WTC11 (cell line): ENCODE measurements at regions not wholly inside any gene's neighbourhood (a gene's known extent, or its start where the extent isn't known, plus 50 kb on each side); places are given as distances from the start of the nearest gene placed in this dataset.

Experiments used
- ATAC-seq: fragments of 200-7000 bp; cut with Tn5 transposase; 2 replicates; pipeline ENCODE4 v1.10.0; 2021; ENCODE audit warnings: mild to moderate bottlenecking, moderate library complexity
- CTCF ChIA-PET: fragments of 300-600 bp; sonication (Branson Sonifier 250); formaldehyde crosslinking; loops from one replicate; lab custom pipeline; 2021; ENCODE audit warnings: antibody characterized with exemption; lab: Charles Lee
- POLR2A ChIA-PET: fragments of 350-600 bp; sonication (Branson Sonifier 250); formaldehyde crosslinking; loops from one replicate; lab custom pipeline; 2021; ENCODE audit warnings: antibody characterized with exemption; lab: Charles Lee
- DNase-seq: peaks from one replicate; pipeline ENCODE4 v3.0.0; 2021; ENCODE audit warnings: low spot score
- H3K27ac Mint-ChIP-seq: 2 replicates; pipeline ENCODE4 v1.8.0; 2021; ENCODE audit warnings: mixed read lengths
- H3K27me3 Mint-ChIP-seq: 2 replicates; pipeline ENCODE4 v1.8.0; 2021; ENCODE audit warnings: low read depth, mild to moderate bottlenecking, moderate library complexity, mixed read lengths
- H3K36me3 Mint-ChIP-seq: 2 replicates; pipeline ENCODE4 v1.8.0; 2021; ENCODE audit warnings: mixed read lengths
- H3K4me1 Mint-ChIP-seq: 2 replicates; pipeline ENCODE4 v1.8.0; 2022; ENCODE audit warnings: mixed read lengths
- H3K4me3 Mint-ChIP-seq: 2 replicates; pipeline ENCODE4 v1.8.0; 2021; ENCODE audit warnings: mild to moderate bottlenecking, moderate library complexity, mixed read lengths
- H3K9me3 Mint-ChIP-seq: 2 replicates; pipeline ENCODE4 v1.8.0; 2021; ENCODE audit warnings: mixed read lengths
- ARID4B ChIP-seq: sonication (generic); formaldehyde crosslinking; IDR thresholded peaks from 2 replicates; pipeline ENCODE4 v1.8.0; 2023; ENCODE audit warnings: missing genetic modification reagents, mild to moderate bottlenecking, borderline replicate concordance
- ATF2 ChIP-seq: sonication (generic); formaldehyde crosslinking; IDR thresholded peaks from 2 replicates; pipeline ENCODE4 v1.8.1; 2022; ENCODE audit warnings: low read depth, missing genetic modification reagents, borderline replicate concordance
- CBFB ChIP-seq: sonication (generic); formaldehyde crosslinking; IDR thresholded peaks from 2 replicates; pipeline ENCODE4 v1.8.1; 2022; ENCODE audit warnings: mild to moderate bottlenecking, low read depth, missing genetic modification reagents
- ELF4 ChIP-seq: sonication (generic); formaldehyde crosslinking; IDR thresholded peaks from 2 replicates; pipeline ENCODE4 v1.8.1; 2022; ENCODE audit warnings: low read depth, mild to moderate bottlenecking, moderate library complexity, missing genetic modification reagents
- ESRRA ChIP-seq: sonication (generic); formaldehyde crosslinking; IDR thresholded peaks from 2 replicates; pipeline ENCODE4 v1.8.1; 2022; ENCODE audit warnings: mild to moderate bottlenecking, missing genetic modification reagents, borderline replicate concordance
- GABPB1 ChIP-seq: sonication (generic); formaldehyde crosslinking; IDR thresholded peaks from 2 replicates; pipeline ENCODE4 v1.8.1; 2023; ENCODE audit warnings: mild to moderate bottlenecking, missing genetic modification reagents
- GRHL2 ChIP-seq: fragments of 250-450 bp; sonication (Bioruptor Pico); IDR thresholded peaks from 2 replicates; pipeline ENCODE4 v1.8.0; 2022; ENCODE audit warnings: mild to moderate bottlenecking, moderate library complexity; ENCODE audit not compliant: insufficient replicate concordance, severe bottlenecking
- OVOL2 ChIP-seq: fragments of 250-450 bp; sonication (Bioruptor Pico); IDR thresholded peaks from 2 replicates; pipeline ENCODE4 v1.9.0; 2021; ENCODE audit warnings: mild to moderate bottlenecking, borderline replicate concordance
- RORB ChIP-seq: fragments of 250-450 bp; sonication (Bioruptor Pico); IDR thresholded peaks from 2 replicates; pipeline ENCODE4 v1.9.0; 2021; ENCODE audit warnings: mild to moderate bottlenecking
- TEAD1 ChIP-seq: sonication (generic); formaldehyde crosslinking; IDR thresholded peaks from 2 replicates; pipeline ENCODE4 v1.8.0; 2022; ENCODE audit warnings: mild to moderate bottlenecking, missing genetic modification reagents
- TEAD4 ChIP-seq: sonication (generic); formaldehyde crosslinking; IDR thresholded peaks from 2 replicates; pipeline ENCODE4 v1.8.0; 2022; ENCODE audit warnings: mild to moderate bottlenecking, missing genetic modification reagents
- ZBTB21 ChIP-seq: sonication (generic); formaldehyde crosslinking; IDR thresholded peaks from 2 replicates; pipeline ENCODE4 v1.8.1; 2023; ENCODE audit warnings: mild to moderate bottlenecking, missing genetic modification reagents, borderline replicate concordance
- ZNF219 ChIP-seq: sonication (generic); formaldehyde crosslinking; IDR thresholded peaks from 2 replicates; pipeline ENCODE4 v1.8.0; 2023; ENCODE audit warnings: missing genetic modification reagents, mild to moderate bottlenecking, borderline replicate concordance
- ZNF416 ChIP-seq: fragments of 250-450 bp; sonication (Bioruptor Pico); IDR thresholded peaks from 2 replicates; pipeline ENCODE4 v1.9.0; 2021; ENCODE audit warnings: mild to moderate bottlenecking, inconsistent platforms
- TF ChIP-seq, protein P1 (sequence below): fragments of 250-450 bp; sonication (Bioruptor Pico); conservative IDR thresholded peaks from 2 replicates; pipeline ENCODE4 v1.9.0; 2021; ENCODE audit warnings: mild to moderate bottlenecking

DNA sequence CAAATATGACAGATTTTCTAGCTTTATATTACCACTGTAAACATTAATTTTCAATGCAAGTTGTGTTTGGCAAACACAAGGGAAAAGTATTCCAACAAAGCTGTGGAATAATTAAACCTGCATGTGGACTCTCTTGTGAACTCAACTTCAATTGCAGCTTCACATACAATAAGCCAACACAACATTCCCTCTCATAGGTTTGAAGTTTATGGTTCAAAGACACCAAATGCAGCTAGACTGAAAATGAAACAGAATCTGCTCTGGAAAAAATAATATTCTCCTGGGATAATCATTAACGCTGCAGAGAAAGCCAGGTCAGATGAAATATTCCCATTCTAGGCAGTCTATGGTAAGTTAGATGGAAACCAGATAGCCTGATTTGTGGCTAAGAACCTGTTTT lies 105.8 kb upstream of the VIPR2 start (continued):
- TF ChIP-seq ATF2 (CRISPR knock-in tag) (no peak), ZBTB21 (CRISPR knock-in tag) (no peak), OVOL2 (CRISPR knock-in tag) (no peak)
- TF ChIP-seq, protein P1, sequence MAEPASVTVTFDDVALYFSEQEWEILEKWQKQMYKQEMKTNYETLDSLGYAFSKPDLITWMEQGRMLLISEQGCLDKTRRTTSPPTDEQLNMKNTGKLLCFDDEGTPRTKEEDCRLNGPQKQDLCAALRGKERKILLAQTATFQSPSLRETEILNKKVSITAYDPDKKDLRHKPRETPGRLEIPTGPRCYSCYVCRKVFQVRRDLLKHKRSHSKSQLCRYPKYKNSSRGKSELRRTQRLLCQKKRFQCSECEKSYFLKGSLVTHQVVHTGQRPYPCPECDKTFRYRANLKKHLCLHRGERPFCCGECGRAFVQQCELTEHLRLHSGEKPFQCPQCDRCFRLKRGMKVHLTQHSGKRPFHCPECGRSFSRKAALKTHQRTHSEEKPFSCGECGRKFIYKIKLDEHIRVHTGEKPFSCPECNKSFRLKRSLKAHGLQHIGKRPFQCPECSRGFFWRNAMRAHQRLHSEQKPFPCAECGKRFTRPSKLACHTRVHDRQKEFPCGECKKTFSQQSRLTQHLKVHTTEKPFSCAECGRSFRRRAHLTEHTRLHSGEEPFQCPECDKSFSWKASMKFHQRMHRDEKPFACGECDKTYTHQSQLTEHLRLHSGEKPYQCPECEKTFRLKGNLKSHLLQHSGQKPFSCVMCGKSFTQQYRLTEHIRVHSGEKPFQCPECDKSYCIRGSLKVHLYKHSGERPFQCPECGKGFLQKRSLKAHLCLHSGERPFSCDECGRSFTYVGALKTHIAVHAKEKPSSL (CRISPR knock-in tag): no peak
- TF ChIP-seq, all 79 proteins: peak for 0

DNA sequence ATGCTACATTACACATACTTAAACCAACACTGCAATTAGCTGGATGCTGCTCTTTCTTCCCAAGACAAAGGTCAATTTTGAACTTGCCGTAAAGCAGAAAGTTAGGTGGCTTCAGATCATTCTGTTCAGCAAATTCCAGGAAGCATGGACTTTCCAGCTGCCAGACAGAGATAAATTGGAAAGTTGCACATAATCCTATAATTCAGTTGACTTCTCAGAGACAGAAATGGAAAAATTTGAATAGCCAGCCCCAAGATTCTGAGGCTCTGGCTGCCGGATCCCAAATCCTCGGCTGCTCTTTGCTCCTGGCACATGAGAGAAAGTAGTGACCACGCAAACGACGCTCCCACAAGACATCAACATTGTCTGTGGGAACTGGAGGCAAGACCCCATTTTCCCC lies 105.0 kb upstream of the VIPR2 start:
- ChIA-PET CTCF (interaction anchor here (1.2 kb wide), 1 partner anchor 166 kb away, joined by 3 read pairs; no protein-coding TSS in a partner anchor), POLR2A (no interaction called here)
- Mint-ChIP-seq H3K36me3 (peaks cover 2% of the 10 kb centered on the region; the same call in 1 of the 2 replicates), H3K9me3 (peaks cover 28% of the 10 kb centered on the region), H3K4me3 (no peak overlapping the region), H3K4me1 (peaks cover 2% of the 10 kb centered on the region), H3K27ac (no peak overlapping the region), H3K27me3 (peaks cover 17% of the 10 kb centered on the region)
- TF ChIP-seq CBFB (CRISPR knock-in tag) (no peak), ZNF416 (CRISPR knock-in tag) (no peak)
- ATAC-seq (no peak), DNase-seq (no peak)

GRCh38 chr7:159247910-159248309 lies 103.2 kb upstream of the VIPR2 start:
- Mint-ChIP-seq H3K27me3 (peaks cover 15% of the 10 kb centered on the region), H3K27ac (no peak overlapping the region), H3K4me3 (no peak overlapping the region), H3K36me3 (peaks cover 2% of the 10 kb centered on the region; the same call in 1 of the 2 replicates), H3K9me3 (peaks cover 21% of the 10 kb centered on the region), H3K4me1 (no peaks in the 10 kb centered on the region)
- ATAC-seq (no peak), DNase-seq (no peak)
- POLR2A ChIA-PET: no interaction called here
- CTCF ChIA-PET: no interaction called here
- TF ChIP-seq CBFB (CRISPR knock-in tag) (no peak), TEAD4 (CRISPR knock-in tag) (no peak)

DNA sequence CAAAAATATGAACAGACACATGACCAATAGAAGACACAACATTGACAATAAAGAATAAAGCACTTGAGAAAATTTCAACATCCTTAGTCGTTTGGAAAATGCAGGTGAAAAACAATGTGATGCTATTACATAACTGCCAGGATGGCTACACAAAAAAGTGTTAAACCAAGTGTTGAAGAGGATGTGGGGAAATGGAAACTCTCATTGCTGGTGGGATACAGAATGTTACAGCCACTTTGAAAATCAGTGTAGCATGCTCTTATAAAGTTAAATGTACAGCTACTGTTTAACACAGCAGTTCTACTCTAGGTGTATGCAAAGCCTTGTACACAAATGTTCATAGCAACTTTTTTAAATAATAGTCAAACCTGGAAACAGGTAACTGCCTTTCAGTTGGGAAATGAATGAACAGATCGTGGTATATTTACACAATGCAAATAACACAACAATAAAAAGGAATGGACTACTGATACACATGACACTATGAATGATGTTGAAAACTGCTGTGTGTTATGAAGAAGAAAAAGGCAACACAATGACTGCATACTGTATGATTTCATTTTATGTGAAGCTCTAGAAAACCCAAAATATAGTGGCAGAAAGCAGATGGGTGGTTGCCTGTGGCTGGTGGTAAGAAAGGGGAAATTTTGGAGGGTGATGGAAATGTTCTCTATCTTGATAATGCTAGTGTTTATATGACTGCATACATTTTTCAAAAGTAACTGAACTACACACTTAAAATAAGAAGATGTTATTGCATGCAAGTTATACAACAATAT lies 102.2 kb upstream of the VIPR2 start:
- H3K4me3 Mint-ChIP-seq: no peak overlapping the region
- TF ChIP-seq ARID4B (CRISPR knock-in tag) (no peak), ESRRA (CRISPR knock-in tag) (no peak), CBFB (CRISPR knock-in tag) (no peak), TEAD1 (no peak), GRHL2 (no peak), ELF4 (CRISPR knock-in tag) (no peak), ZNF219 (CRISPR knock-in tag) (no peak), RORB (CRISPR knock-in tag) (no peak), GABPB1 (CRISPR knock-in tag) (no peak)
- TF ChIP-seq, all 79 proteins: peak for 0
- H3K27me3 Mint-ChIP-seq: peaks cover 9% of the 10 kb centered on the region; the same call in 1 of the 2 replicates
- ChIA-PET CTCF (no interaction called here), POLR2A (no interaction called here)
- H3K27ac Mint-ChIP-seq: no peak overlapping the region
- ATAC-seq (no peak), DNase-seq (no peak)
- H3K36me3 Mint-ChIP-seq: peaks cover 2% of the 10 kb centered on the region; the same call in 1 of the 2 replicates
- peaks cover 11% of the 10 kb centered on the region for H3K9me3 Mint-ChIP-seq
- H3K4me1 Mint-ChIP-seq: no peaks in the 10 kb centered on the region
